OCI-LY7 (cell line): ENCODE measurements at regions not wholly inside any gene's neighbourhood (a gene's known extent, or its start where the extent isn't known, plus 50 kb on each side); places are given as distances from the start of the nearest gene placed in this dataset.

Experiments used
- BruUV-seq: library from RNA; stranded (reverse); fragments of 400-500 nt; replicated peaks from 2 replicates; lab custom pipeline; 2021; lab: Mats Ljungman, UMichigan
- CTCF ChIA-PET: fragments of 300-600 bp; sonication (Branson Sonifier 250); formaldehyde crosslinking; loops from one replicate; lab custom pipeline; 2022; ENCODE audit warnings: antibody characterized with exemption; ENCODE audit not compliant: unreplicated experiment; lab: Charles Lee
- POLR2A ChIA-PET: fragments of 300-600 bp; sonication (Branson Sonifier 250); formaldehyde crosslinking; loops from one replicate; lab custom pipeline; 2022; ENCODE audit warnings: antibody characterized with exemption; lab: Charles Lee
- DNase-seq: peaks from one replicate; pipeline ENCODE4 v3.0.0-alpha.2; 2015; ENCODE audit warnings: low spot score
- H2AFZ ChIP-seq: fragments of 200-600 bp; sonication (generic), shearing (Covaris generic); 2 replicates; pipeline ENCODE4 v1.6.1; 2014; ENCODE audit warnings: mild to moderate bottlenecking, antibody characterized with exemption, low read length, moderate library complexity
- H3K27ac ChIP-seq: fragments of 200-600 bp; sonication (generic); 2 replicates; pipeline ENCODE4 v1.5.1; 2014; ENCODE audit warnings: mixed run types, low read depth, mild to moderate bottlenecking, moderate library complexity, low read length, inconsistent platforms; ENCODE audit not compliant: poor library complexity, severe bottlenecking
- H3K36me3 ChIP-seq: fragments of 200-600 bp; sonication (generic); 2 replicates; pipeline ENCODE4 v1.6.1; 2014; ENCODE audit warnings: mild to moderate bottlenecking, antibody characterized with exemption, low read length, moderate library complexity, mixed read lengths; ENCODE audit not compliant: insufficient read depth
- H3K4me1 ChIP-seq: fragments of 200-600 bp; sonication (generic); 2 replicates; pipeline ENCODE4 v1.5.1; 2014; ENCODE audit warnings: mild to moderate bottlenecking, low read length; ENCODE audit not compliant: insufficient read depth, poor library complexity, severe bottlenecking
- H3K4me2 ChIP-seq: fragments of 200-600 bp; sonication (generic); 2 replicates; pipeline ENCODE4 v1.6.1; 2014; ENCODE audit warnings: mild to moderate bottlenecking, low read length
- H3K4me3 ChIP-seq: fragments of 200-600 bp; sonication (generic); 2 replicates; pipeline ENCODE4 v1.5.1; 2014; ENCODE audit warnings: mild to moderate bottlenecking, low read depth, low read length; ENCODE audit not compliant: poor library complexity, severe bottlenecking
- H3K79me2 ChIP-seq: fragments of 200-600 bp; sonication (generic); 2 replicates; pipeline ENCODE4 v1.6.1; 2016; ENCODE audit warnings: low read depth, mild to moderate bottlenecking, low read length, moderate library complexity, mixed read lengths; ENCODE audit not compliant: insufficient read depth
- H3K9me2 ChIP-seq: fragments of 200-600 bp; sonication (generic); 2 replicates; pipeline ENCODE4 v1.6.1; 2016; ENCODE audit warnings: mild to moderate bottlenecking, low read length, mixed read lengths; ENCODE audit not compliant: insufficient read depth
- H3K9me3 ChIP-seq: fragments of 200-600 bp; sonication (generic); 2 replicates; pipeline ENCODE4 v1.6.1; 2014; ENCODE audit warnings: mild to moderate bottlenecking, mixed run types, low read length, mixed read lengths
- H4K20me1 ChIP-seq: fragments of 200-600 bp; sonication (generic); 2 replicates; pipeline ENCODE4 v1.6.1; 2014; ENCODE audit warnings: mild to moderate bottlenecking, antibody characterized with exemption, low read length, moderate library complexity, mixed read lengths; ENCODE audit not compliant: insufficient read depth
- CTCF ChIP-seq: fragments of 200-600 bp; sonication (generic); conservative IDR thresholded peaks from 2 replicates; pipeline ENCODE4 v1.5.1; 2014; ENCODE audit warnings: mild to moderate bottlenecking, antibody characterized with exemption, low read length, moderate library complexity, mixed read lengths
- EZH2phosphoT487 ChIP-seq: fragments of 200-600 bp; sonication (generic); IDR thresholded peaks from 2 replicates; pipeline ENCODE4 v1.6.1; 2018; ENCODE audit warnings: low read depth, borderline replicate concordance, mild to moderate bottlenecking, mixed run types, antibody characterized with exemption, low read length, moderate library complexity, mixed read lengths
- intact Hi-C: fragments of 100-400 bp; cut with micrococcal nuclease; formaldehyde crosslinking; loops from one replicate; pipeline ENCODE4 v1.10.0; 2022; ENCODE audit not compliant: unreplicated experiment

DNA sequence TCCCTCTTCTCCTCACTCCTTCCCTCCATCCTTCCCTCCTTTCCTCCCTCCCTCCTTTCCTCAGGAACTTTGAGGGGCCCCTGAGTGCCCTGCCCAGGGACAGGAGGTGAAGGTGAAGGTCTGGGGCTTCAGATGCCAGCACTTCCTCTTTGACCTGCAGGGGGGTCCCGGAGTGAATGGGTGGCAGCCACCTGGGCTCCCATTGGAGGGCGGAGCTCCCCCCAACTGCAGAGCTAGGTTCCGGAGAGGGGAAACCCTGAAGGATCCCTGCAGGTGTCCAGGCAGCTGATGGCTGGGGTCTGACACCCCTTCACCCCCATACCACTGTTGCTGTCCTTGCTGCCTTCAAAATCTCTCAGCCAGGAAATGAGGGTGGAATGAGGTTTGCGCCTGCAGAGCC is 1131.3 kb downstream of the BRD1 start:
- intact Hi-C loops, result no loop called here
- POLR2A ChIA-PET, result no interaction called here
- Histone ChIP-seq H3K4me1 (no peaks in the 10 kb centered on the region), H3K9me3 (no peaks in the 10 kb centered on the region), H3K4me2 (no peak overlapping the region), H3K4me3 (no peak overlapping the region), H3K79me2 (no peaks in the 10 kb centered on the region), H3K27ac (no peak overlapping the region), H2AFZ (no peak overlapping the region), H3K36me3 (no peaks in the 10 kb centered on the region), H3K9me2 (no peaks in the 10 kb centered on the region), H4K20me1 (no peaks in the 10 kb centered on the region)
- BruUV-seq, result no TSS peak
- no peak for DNase-seq
- CTCF ChIA-PET, result no interaction called here
- TF ChIP-seq EZH2phosphoT487 (no peak), CTCF (no peak)

DNA sequence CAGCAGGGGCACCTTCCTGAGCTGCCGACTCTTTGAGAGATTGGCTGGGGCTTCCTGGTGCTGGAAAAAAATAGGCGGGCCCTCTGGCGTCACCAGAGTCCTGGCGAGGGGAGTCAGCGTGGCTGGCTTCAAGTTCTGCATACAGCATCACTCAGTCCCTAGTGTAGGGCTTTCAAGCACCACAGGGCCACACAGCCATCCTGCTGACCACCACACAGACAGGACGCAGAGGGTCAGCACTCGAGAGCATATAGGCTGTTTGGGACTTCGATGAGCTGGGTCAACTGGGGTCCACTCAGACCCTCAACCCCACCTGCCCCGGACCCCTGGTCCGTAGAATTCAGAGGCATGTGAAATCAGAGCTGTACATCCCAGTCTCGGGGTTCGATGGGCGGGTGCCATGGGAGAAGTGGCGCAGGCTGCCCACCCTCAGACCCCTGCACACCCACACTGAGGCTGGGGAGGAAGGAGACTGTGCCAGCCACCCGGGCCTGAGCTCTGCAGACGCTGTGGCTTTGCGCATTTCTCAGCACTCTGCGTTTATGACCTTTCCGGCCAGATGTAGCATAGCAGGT is 1131.9 kb downstream of the BRD1 start:
- H3K4me2 ChIP-seq, result no peak overlapping the region
- H3K27ac ChIP-seq, result no peak overlapping the region
- no peaks in the 10 kb centered on the region for H3K9me2 ChIP-seq
- H2AFZ ChIP-seq, result no peak overlapping the region
- no peaks in the 10 kb centered on the region for H3K9me3 ChIP-seq
- H4K20me1 ChIP-seq, result no peaks in the 10 kb centered on the region
- no peaks in the 10 kb centered on the region for H3K36me3 ChIP-seq
- BruUV-seq, result no TSS peak
- no peak for DNase-seq
- TF ChIP-seq CTCF (no peak), EZH2phosphoT487 (no peak)
- POLR2A ChIA-PET, result no interaction called here
- H3K79me2 ChIP-seq, result no peaks in the 10 kb centered on the region
- no peaks in the 10 kb centered on the region for H3K4me1 ChIP-seq
- CTCF ChIA-PET, result no interaction called here
- intact Hi-C loops, result no loop called here
- no peak overlapping the region for H3K4me3 ChIP-seq

DNA sequence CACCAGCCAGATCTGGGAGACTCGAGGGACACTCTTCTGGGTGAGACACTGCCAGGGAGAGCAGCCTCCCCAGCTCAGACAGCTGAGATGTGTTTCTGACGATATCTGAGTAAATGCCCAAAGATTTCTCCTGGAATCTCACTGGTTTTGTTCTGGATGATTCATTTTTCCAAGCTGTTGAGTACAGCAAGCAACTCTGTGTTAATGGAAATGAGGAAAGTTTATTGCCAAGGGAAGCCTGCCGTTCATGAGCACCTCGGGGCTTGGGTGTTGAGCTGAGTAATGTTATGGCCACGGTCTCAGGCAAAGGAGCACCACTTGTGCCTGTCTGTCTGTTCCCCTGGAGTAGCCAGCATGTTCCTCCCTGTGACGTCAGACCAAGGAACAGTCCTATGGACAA is 1132.4 kb downstream of the BRD1 start:
- no peak for TF ChIP-seq EZH2phosphoT487
- no peak for TF ChIP-seq CTCF
- Histone ChIP-seq H2AFZ (no peak overlapping the region), H3K27ac (no peak overlapping the region), H4K20me1 (no peaks in the 10 kb centered on the region), H3K9me2 (no peaks in the 10 kb centered on the region), H3K4me3 (no peak overlapping the region), H3K36me3 (no peaks in the 10 kb centered on the region), H3K4me2 (no peak overlapping the region), H3K9me3 (no peaks in the 10 kb centered on the region), H3K79me2 (no peaks in the 10 kb centered on the region), H3K4me1 (no peaks in the 10 kb centered on the region)
- POLR2A ChIA-PET, result no interaction called here
- CTCF ChIA-PET, result no interaction called here
- intact Hi-C loops, result no loop called here
- DNase-seq, result no peak
- BruUV-seq, result no TSS peak
